HepG2 (cell line): ENCODE measurements at regions not wholly inside any gene's neighbourhood (a gene's known extent, or its start where the extent isn't known, plus 50 kb on each side); places are given as distances from the start of the nearest gene placed in this dataset.

Source experiments
- ATAC-seq: fragments of 200-7000 bp; cut with Tn5 transposase; 3 replicates; pipeline ENCODE4 v1.9.1; 2020; ENCODE audit warnings: mild to moderate bottlenecking, moderate library complexity
- BruUV-seq: library from RNA; stranded (reverse); fragments of 400-500 nt; replicated peaks from 2 replicates; lab custom pipeline; 2021; lab: Mats Ljungman, UMichigan
- CTCF ChIA-PET: fragments of 300-600 bp; formaldehyde crosslinking; extraction: SDS; loops from one replicate; lab custom pipeline; 2021; ENCODE audit warnings: low total read pairs, inconsistent platforms, low intra/inter-chr PET ratio; lab: Yijun Ruan, JAX
- POLR2A ChIA-PET: fragments of 350-600 bp; sonication (Branson Sonifier 250); formaldehyde crosslinking; loops from one replicate; lab custom pipeline; 2020; ENCODE audit warnings: antibody characterized with exemption, inconsistent platforms; lab: Yijun Ruan, JAX
- DNase-seq: peaks from one replicate; pipeline ENCODE4 v3.0.0-alpha.2; 2015; ENCODE audit warnings: low spot score
- FAIRE-seq: peaks from 3 replicates; lab custom pipeline; 2011; peaks lifted over from hg19 to GRCh38; lab: Jason Lieb, UNC
- H2AFZ ChIP-seq: one replicate; pipeline ENCODE4 v1.6.1; 2011; ENCODE audit warnings: low read length, inconsistent platforms
- H3K27ac ChIP-seq: fragments of 300-600 bp; 3 replicates; pipeline ENCODE4 v1.8.0; 2011; ENCODE audit warnings: mixed run types, mild to moderate bottlenecking, mixed read lengths, low read length, inconsistent platforms; ENCODE audit not compliant: insufficient read depth; ENCODE audit errors: extremely low read length
- H3K27me3 ChIP-seq, 2 experiments: fragments of 200-600 bp in 1 of 2; 2 replicates in 1 of 2; 3 replicates in 1 of 2; pipeline versions ENCODE4 v1.6.0 to v1.8.0; 2011; ENCODE audit warnings: low read length in 2 of 2, mild to moderate bottlenecking in 2 of 2, moderate library complexity in 2 of 2, inconsistent platforms in 1 of 2; ENCODE audit not compliant: insufficient read depth in 2 of 2, control insufficient read depth in 1 of 2
- H3K36me3 ChIP-seq, 2 experiments: fragments of 200-600 bp in 1 of 2; replicated peaks in 1 of 2; 2 replicates in 1 of 2; 3 replicates in 1 of 2; pipeline versions ENCODE4 v1.5.1 to v1.8.0; 2011; ENCODE audit warnings: low read length in 2 of 2, inconsistent platforms in 1 of 2; ENCODE audit not compliant: insufficient read depth in 2 of 2, control insufficient read depth in 1 of 2
- H3K4me1 ChIP-seq: 2 replicates; pipeline ENCODE4 v1.5.1; 2012; ENCODE audit warnings: low read length, inconsistent platforms; ENCODE audit not compliant: insufficient read depth
- H3K4me2 ChIP-seq: 2 replicates; pipeline ENCODE4 v1.6.0; 2011; ENCODE audit warnings: low read depth, low read length, inconsistent platforms
- H3K4me3 ChIP-seq, 3 experiments: fragments of 200-600 bp in 1 of 3; sonication (generic), shearing (Covaris generic) in 1 of 3; replicated peaks in 1 of 3; 2 replicates each; pipeline ENCODE4 v1.5.1; 2011 to 2016; ENCODE audit warnings: low read length in 3 of 3, inconsistent platforms in 2 of 3, low read depth in 2 of 3, mild to moderate bottlenecking in 2 of 3, control low read depth in 1 of 3, mixed read lengths in 1 of 3; ENCODE audit not compliant: insufficient read depth in 1 of 3
- H3K79me2 ChIP-seq: one replicate; pipeline ENCODE4 v1.6.1; 2011; ENCODE audit warnings: low read length, inconsistent platforms; ENCODE audit not compliant: insufficient read depth
- H3K9ac ChIP-seq: 2 replicates; pipeline ENCODE4 v1.6.0; 2011; ENCODE audit warnings: mild to moderate bottlenecking, low read depth, low read length, inconsistent platforms; ENCODE audit not compliant: insufficient read depth
- H3K9me3 ChIP-seq: 2 replicates; pipeline ENCODE4 v1.5.1; 2012; ENCODE audit warnings: mild to moderate bottlenecking, low read length
- H4K20me1 ChIP-seq: 2 replicates; pipeline ENCODE4 v1.6.0; 2011; ENCODE audit warnings: inconsistent platforms, mild to moderate bottlenecking, low read length, moderate library complexity; ENCODE audit not compliant: insufficient read depth
- CERS6 ChIP-seq: sonication (generic); formaldehyde crosslinking; IDR thresholded peaks from 2 replicates; pipeline ENCODE4 v1.5.0; 2020; ENCODE audit warnings: missing genetic modification reagents
- ELF1 ChIP-seq: sonication (generic); formaldehyde crosslinking; IDR thresholded peaks from 2 replicates; pipeline ENCODE4 v1.4.0; 2020; ENCODE audit warnings: missing genetic modification reagents
- ESRRA ChIP-seq: sonication (generic); formaldehyde crosslinking; IDR thresholded peaks from 2 replicates; pipeline ENCODE4 v1.5.1; 2020; ENCODE audit warnings: mild to moderate bottlenecking, low read depth, missing genetic modification reagents
- EZH2 ChIP-seq: conservative IDR thresholded peaks from 2 replicates; pipeline ENCODE4 v1.6.1; 2012; ENCODE audit warnings: mild to moderate bottlenecking, low read depth, low read length, moderate library complexity
- FOXA1 ChIP-seq, 2 experiments: fragments of 450-650 bp in 1 of 2; sonication (generic) in 1 of 2; formaldehyde crosslinking in 1 of 2; IDR thresholded peaks; 2 replicates each; pipeline versions ENCODE4 v1.4.0 to v1.6.1; 2016 to 2020; ENCODE audit warnings: missing genetic modification reagents in 1 of 2
- KAT8 ChIP-seq: IDR thresholded peaks from 2 replicates; pipeline ENCODE4 v1.6.1; 2016; ENCODE audit warnings: missing genetic modification reagents, missing compliant biosample characterization
- MAFK ChIP-seq, 2 experiments: IDR thresholded peaks in 1 of 2; conservative IDR thresholded peaks in 1 of 2; 2 replicates each; pipeline ENCODE4 v1.6.1; 2011; ENCODE audit warnings: improper control_type of control experiment in 2 of 2, low read length in 2 of 2
- MTERF4 ChIP-seq: sonication (generic); formaldehyde crosslinking; IDR thresholded peaks from 2 replicates; pipeline ENCODE4 v1.8.0; 2023; ENCODE audit warnings: mild to moderate bottlenecking, missing genetic modification reagents
- RCOR2 ChIP-seq: IDR thresholded peaks from 2 replicates; pipeline ENCODE4 v1.6.1; 2016; ENCODE audit warnings: missing biosample characterization, missing genetic modification reagents
- RFXANK ChIP-seq: IDR thresholded peaks from 2 replicates; pipeline ENCODE4 v1.6.1; 2016
- SNAPC2 ChIP-seq: sonication (generic); formaldehyde crosslinking; IDR thresholded peaks from 2 replicates; pipeline ENCODE4 v1.8.1; 2022; ENCODE audit warnings: mild to moderate bottlenecking, missing genetic modification reagents
- SOX13 ChIP-seq, 3 experiments: fragments of 450-650 bp in 1 of 3; sonication (generic) in 1 of 3; formaldehyde crosslinking in 1 of 3; IDR thresholded peaks in 2 of 3; conservative IDR thresholded peaks in 1 of 3; 2 replicates each; pipeline versions ENCODE4 v1.5.0 to v1.6.1; 2016 to 2020; ENCODE audit warnings: antibody characterized with exemption in 1 of 3, mild to moderate bottlenecking in 1 of 3, missing compliant biosample characterization in 1 of 3, missing genetic modification reagents in 1 of 3, moderate library complexity in 1 of 3
- SPEN ChIP-seq: sonication (generic); formaldehyde crosslinking; IDR thresholded peaks from 2 replicates; pipeline ENCODE4 v1.5.1; 2020; ENCODE audit warnings: low read depth, mild to moderate bottlenecking, missing genetic modification reagents
- TBX2 ChIP-seq: sonication (generic); formaldehyde crosslinking; IDR thresholded peaks from 2 replicates; pipeline ENCODE4 v1.5.0; 2020; ENCODE audit warnings: missing genetic modification reagents, mild to moderate bottlenecking, borderline replicate concordance
- TCF7 ChIP-seq: sonication (generic); IDR thresholded peaks from 2 replicates; pipeline ENCODE4 v1.6.1; 2016; ENCODE audit warnings: antibody characterized with exemption, low read depth
- YEATS2 ChIP-seq: sonication (generic); formaldehyde crosslinking; IDR thresholded peaks from 2 replicates; pipeline ENCODE4 v1.4.0; 2020; ENCODE audit warnings: missing genetic modification reagents, borderline replicate concordance
- ZC3H13 ChIP-seq: sonication (generic); formaldehyde crosslinking; IDR thresholded peaks from 2 replicates; pipeline ENCODE4 v1.8.1; 2023; ENCODE audit warnings: mild to moderate bottlenecking, missing genetic modification reagents, moderate library complexity
- ZXDC ChIP-seq: sonication (generic); formaldehyde crosslinking; IDR thresholded peaks from 2 replicates; pipeline ENCODE4 v1.5.0; 2020; ENCODE audit warnings: mild to moderate bottlenecking, missing genetic modification reagents
- WGBS: methylation state at CpG from one replicate; pipeline ENCODE4 v1.1.6; 2017; ENCODE audit warnings: low lambda C conversion rate; 5-methylcytosine and 5-hydroxymethylcytosine counted together
- in situ Hi-C: cut with HindIII; loops from 2 replicates; pipeline ENCODE4 v1.10.0; 2017; ENCODE audit warnings: low pct_unique_long_range_greater_than_20kb; ENCODE audit not compliant: extremely low pct_ligation_motif_present
- intact Hi-C: fragments of 100-400 bp; cut with micrococcal nuclease; formaldehyde crosslinking; loops from one replicate; pipeline ENCODE4 v1.10.0; 2022; ENCODE audit not compliant: unreplicated experiment
- TF ChIP-seq, protein P1 (sequence below): sonication (generic); formaldehyde crosslinking; IDR thresholded peaks from 2 replicates; pipeline ENCODE4 v1.4.0; 2020; ENCODE audit warnings: mild to moderate bottlenecking, missing genetic modification reagents

DNA sequence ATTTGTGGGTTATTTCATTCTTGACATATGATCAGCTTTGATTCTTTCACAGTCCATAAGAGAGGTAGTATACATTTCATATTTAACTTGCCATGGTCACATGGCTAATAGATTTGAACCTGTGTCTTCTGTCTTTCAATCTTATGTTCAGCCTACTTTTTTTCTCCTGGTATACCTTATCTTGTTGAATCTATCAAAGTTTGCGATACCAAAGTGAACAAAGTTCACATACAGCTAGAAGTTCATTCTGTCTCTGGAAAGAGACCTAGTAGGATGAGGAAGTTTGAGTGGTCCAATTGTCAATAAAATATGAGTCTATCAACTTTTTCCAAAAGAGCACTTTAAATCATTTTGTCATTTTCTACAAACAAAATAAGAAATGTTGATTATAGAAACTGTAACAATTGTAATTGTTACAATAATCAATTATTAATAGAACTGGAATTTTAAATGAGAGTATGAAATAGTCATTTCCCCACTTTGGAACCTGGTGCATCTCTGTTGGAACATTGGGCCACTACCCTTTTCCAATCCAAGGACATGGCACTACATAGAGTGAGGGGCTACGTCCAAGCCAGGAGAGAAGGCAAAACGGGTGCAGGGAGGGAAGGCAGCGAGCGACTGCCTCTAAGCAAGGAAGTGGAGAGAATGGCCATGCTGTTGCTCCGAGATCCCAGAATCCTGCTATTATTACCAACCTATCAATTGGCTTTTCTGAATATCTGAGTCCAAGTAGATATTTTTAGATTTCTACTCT lies 194.2 kb upstream of the FOXQ1 start:
- H3K36me3 ChIP-seq, result no peaks in the 10 kb centered on the region
- H3K27ac ChIP-seq, result peak overlapping the region; percentile 4
- H3K4me3 ChIP-seq, result peak overlapping the region in 1 of 3 experiments; percentile 17; a peak in 1 of 6 replicates
- H3K4me2 ChIP-seq, result peak overlapping the region; percentile 51
- H3K79me2 ChIP-seq, result no peaks in the 10 kb centered on the region
- peak; percentile 26 for FAIRE-seq
- WGBS, result 44% methylated on average over 6 of the region's 6 CpGs
- peak; percentile 70 for DNase-seq
- peaks cover 40% of the 10 kb centered on the region for H3K4me1 ChIP-seq
- H3K9me3 ChIP-seq, result no peaks in the 10 kb centered on the region
- no peak overlapping the region for H3K9ac ChIP-seq
- in situ Hi-C loops (no loop called here), intact Hi-C loops (no loop called here)
- no peaks in the 10 kb centered on the region for H4K20me1 ChIP-seq
- BruUV-seq, result no TSS peak
- ChIA-PET CTCF (no interaction called here), POLR2A (interaction anchor here (0.8 to 2.1 kb wide), 5 partner anchors 62 to 198 kb away, joined by 3 to 11 read pairs (median 7); partner anchors contain the start of gene FOXQ1)
- no peaks in the 10 kb centered on the region for H3K27me3 ChIP-seq
- ATAC-seq, result peak; percentile 69
- H2AFZ ChIP-seq, result no peak overlapping the region
- TF ChIP-seq ZC3H13 (CRISPR knock-in tag) (no peak), RFXANK (CRISPR knock-in tag) (no peak), EZH2 (no peak), MAFK (conservative IDR thresholded peaks at IDR 0.05 in 1 of 2, IDR thresholded peaks at IDR 0.05 in 1 of 2; ENCODE audit: low read length in 2 of 2) (no peak), CERS6 (no peak), ZXDC (CRISPR knock-in tag) (no peak), SOX13 (IDR thresholded peaks at IDR 0.05) (no peak), SOX13 (CRISPR knock-in tag; conservative IDR thresholded peaks at IDR 0.05 in 1 of 2, IDR thresholded peaks at IDR 0.05 in 1 of 2) (peak in 1 of 2 experiments; percentile 50; a peak in 1 of 4 replicates), MTERF4 (CRISPR knock-in tag) (no peak), TBX2 (CRISPR knock-in tag) (no peak), RCOR2 (CRISPR knock-in tag) (peak; percentile 67; the same call in 1 of the 2 replicates), FOXA1 (IDR thresholded peaks at IDR 0.05) (no peak), FOXA1 (CRISPR knock-in tag; IDR thresholded peaks at IDR 0.05) (0 out of 2 replicates have a peak, but pooled peaks have one; percentile 31), SNAPC2 (CRISPR knock-in tag) (no peak), ESRRA (CRISPR knock-in tag) (no peak), YEATS2 (no peak), TCF7 (no peak), KAT8 (peak; percentile 25; the same call in 1 of the 2 replicates), SPEN (CRISPR knock-in tag) (peak; percentile 38; the same call in 1 of the 2 replicates), ELF1 (CRISPR knock-in tag) (no peak)
- TF ChIP-seq, protein P1, sequence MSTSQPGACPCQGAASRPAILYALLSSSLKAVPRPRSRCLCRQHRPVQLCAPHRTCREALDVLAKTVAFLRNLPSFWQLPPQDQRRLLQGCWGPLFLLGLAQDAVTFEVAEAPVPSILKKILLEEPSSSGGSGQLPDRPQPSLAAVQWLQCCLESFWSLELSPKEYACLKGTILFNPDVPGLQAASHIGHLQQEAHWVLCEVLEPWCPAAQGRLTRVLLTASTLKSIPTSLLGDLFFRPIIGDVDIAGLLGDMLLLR (CRISPR knock-in tag), result no peak
